ENCODE measurements at regions not wholly inside any gene's neighbourhood (a gene's known extent, or its start where the extent isn't known, plus 50 kb on each side); places are given as distances from the start of the nearest gene placed in this dataset.
"Not testable (repeated sequence)": the region's sequence is repeated elsewhere in the genome, so short reads cannot be mapped to it uniquely, and the experiment has no call there.

- TF ChIP-seq EP300 (IDR thresholded peaks at IDR 0.05), result no peak
- no peak for TF ChIP-seq POLR2A (IDR thresholded peaks at IDR 0.05)
- no peak for TF ChIP-seq POLR2AphosphoS5 (IDR thresholded peaks at IDR 0.05)
- no peak for TF ChIP-seq CTCF (IDR thresholded peaks at IDR 0.05)
- no peak overlapping the region for H3K27ac ChIP-seq
- H3K9me3 ChIP-seq, result no peaks in the 10 kb centered on the region
- no peaks in the 10 kb centered on the region for H3K27me3 ChIP-seq
- H3K36me3 ChIP-seq, result no peaks in the 10 kb centered on the region
- no peaks in the 10 kb centered on the region for H3K4me1 ChIP-seq
- H3K4me3 ChIP-seq, result no peak overlapping the region
- no CpG with 5 or more reads among the region's 1 CpG for WGBS
- no peak for DNase-seq (ENCODE audit: low spot score in 2 of 2)
Measured at GRCh38 chr14:106738075-106738474, 1211.7 kb downstream of the TMEM121 start.

DNA sequence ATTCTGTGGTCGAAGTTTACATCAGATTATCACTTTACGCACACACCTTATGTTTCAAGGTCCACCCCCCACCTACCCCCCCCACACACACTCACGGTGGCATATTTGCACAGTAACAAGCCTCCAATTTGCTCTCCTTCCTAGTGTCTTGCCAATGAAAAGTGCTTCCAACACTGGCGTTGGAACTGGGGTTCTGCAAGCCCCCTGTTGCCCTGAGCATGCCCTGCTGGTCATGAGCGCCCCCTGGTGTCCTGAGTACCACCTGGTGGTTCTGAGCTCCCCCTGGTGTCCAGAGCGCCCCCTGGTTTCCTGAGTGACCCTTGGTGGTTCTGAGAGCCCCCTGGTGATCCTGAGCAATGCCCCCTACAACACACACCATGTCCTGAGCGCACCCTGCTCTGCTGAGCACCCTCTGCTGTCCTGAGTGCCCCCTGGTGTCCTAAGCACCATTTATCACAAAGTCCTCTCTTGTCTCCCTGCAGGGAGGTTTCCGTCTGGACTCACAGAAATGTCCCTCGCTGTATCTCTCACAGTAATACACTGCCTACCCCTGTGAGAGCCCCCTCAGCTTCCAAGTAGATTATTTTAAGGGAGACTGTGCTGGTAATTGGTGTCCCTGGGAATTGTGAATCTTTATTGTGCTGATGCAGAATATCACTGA, 1212.3 kb downstream of the TMEM121 start:
- WGBS, result no CpG with 5 or more reads among the region's 9 CpGs
- not testable (repeated sequence) for H3K4me3 ChIP-seq; H3K4me1 ChIP-seq; H3K27me3 ChIP-seq; H3K27ac ChIP-seq; H3K36me3 ChIP-seq; H3K9me3 ChIP-seq; DNase-seq (ENCODE audit: low spot score in 2 of 2)

DNA sequence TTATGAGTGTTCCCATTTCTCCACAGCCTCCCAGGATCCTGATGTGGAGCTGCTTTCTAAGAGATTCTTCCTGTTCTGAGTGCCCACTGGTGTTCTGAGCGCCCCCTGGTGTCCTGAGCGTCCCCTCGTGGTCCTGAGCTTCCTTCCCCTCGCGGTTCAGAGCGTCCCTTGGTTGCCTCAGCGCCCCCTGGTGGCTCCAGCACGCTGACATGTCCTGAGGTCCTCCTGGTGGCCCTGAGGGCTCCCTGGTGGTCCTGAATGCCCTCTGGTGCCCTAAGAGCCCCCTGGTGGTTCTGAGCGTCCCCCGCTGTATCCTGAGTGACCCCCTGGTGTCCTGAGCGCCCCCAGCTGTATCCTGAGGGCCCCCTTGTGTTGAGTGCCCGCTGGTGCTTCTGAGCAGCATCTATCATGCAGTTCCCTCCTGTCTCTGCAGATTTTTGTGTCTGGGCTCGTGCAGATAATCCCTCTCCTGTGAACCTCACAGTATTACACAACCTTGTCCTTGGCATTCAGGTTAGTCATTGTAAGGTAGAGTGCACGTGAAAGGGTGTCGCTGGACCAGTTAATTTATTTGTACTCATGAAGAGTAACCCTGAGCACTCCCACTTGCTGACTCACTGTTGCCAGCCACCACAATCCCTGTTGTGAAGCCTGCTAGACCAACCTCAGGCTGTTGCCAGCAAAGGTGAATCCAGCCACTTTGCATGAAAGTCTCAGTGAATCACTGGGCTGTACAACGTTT, 1214.9 kb downstream of the TMEM121 start:
- H3K4me1 ChIP-seq, H3K4me3 ChIP-seq, H3K36me3 ChIP-seq, H3K27me3 ChIP-seq, H3K27ac ChIP-seq, H3K9me3 ChIP-seq: not testable (repeated sequence)
- WGBS, result no CpG with 5 or more reads among the region's 16 CpGs
- DNase-seq (ENCODE audit: low spot score in 2 of 2), result peak in 1 of 2 donors; percentile 52

DNA sequence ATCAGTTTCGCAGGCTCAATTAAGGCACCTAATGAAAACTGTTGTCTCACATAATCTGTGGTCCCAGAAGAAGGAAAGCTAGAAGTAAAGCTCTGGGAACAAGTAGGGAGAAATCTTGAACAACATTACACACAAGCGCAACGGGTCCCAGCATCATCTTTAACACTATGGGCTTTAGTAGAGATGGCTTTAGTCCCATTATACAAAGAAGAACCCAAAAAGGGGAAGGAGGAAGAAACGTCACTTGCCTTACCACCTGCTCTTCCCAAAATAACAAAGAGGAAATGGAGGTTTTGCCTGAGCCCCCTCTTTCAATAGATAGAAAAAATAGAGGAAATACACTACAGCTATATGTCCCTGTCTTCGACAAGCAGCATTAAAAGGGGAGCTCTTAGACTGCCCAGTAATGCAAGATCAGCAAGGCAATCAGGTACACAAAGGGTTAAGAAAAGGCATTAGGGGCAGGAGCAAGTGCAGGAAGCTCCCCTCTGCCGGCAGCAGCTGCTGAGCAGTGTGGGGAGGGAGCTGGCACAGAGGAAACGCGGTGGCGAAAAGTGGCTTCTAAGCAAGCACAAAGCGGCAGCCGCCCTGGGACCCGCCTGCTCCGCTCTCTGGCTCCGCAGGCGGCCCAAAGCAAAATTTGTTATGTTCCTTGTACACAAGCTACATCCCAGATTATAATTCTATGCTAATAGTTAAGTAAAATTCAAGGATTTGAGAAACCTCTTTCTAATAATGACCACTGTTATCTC, 1218.8 kb downstream of the TMEM121 start:
- H3K4me1 ChIP-seq; H3K27ac ChIP-seq; H3K36me3 ChIP-seq; H3K4me3 ChIP-seq; DNase-seq (ENCODE audit: low spot score in 2 of 2); H3K27me3 ChIP-seq; H3K9me3 ChIP-seq: not testable (repeated sequence)
- WGBS, result 49% methylated on average over 12 of the region's 15 CpGs

DNA sequence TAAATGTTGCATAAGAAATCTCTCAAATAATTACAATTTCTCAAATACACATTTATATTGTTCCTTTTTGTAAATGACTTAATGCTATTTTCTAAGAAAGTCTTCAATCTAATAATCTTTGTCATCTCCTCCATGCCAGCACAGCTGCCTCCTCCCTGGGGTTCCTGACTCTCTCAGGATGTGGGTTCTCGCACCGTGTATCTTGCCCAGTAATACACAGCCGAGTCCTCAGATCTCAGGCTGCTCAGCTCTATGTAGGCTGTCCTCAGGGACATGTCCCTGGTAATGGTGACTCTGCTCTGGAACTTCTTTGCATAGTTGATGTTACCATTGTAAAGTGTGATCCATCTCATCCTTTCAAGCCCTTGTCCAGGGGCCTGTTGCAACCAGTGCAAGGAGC, 1223.7 kb downstream of the TMEM121 start:
- H3K9me3 ChIP-seq; H3K36me3 ChIP-seq; H3K4me3 ChIP-seq; H3K27ac ChIP-seq; DNase-seq (ENCODE audit: low spot score in 2 of 2); H3K27me3 ChIP-seq; H3K4me1 ChIP-seq: not testable (repeated sequence)
- no CpG with 5 or more reads among the region's 3 CpGs for WGBS

- H3K9me3 ChIP-seq; DNase-seq (ENCODE audit: low spot score in 2 of 2); H3K36me3 ChIP-seq; H3K27ac ChIP-seq; H3K4me1 ChIP-seq; H3K4me3 ChIP-seq; H3K27me3 ChIP-seq: not testable (repeated sequence)
- WGBS, result no CpG with 5 or more reads among the region's 4 CpGs
Measured at GRCh38 chr14:106753751-106754150, 1227.4 kb downstream of the TMEM121 start.

DNA sequence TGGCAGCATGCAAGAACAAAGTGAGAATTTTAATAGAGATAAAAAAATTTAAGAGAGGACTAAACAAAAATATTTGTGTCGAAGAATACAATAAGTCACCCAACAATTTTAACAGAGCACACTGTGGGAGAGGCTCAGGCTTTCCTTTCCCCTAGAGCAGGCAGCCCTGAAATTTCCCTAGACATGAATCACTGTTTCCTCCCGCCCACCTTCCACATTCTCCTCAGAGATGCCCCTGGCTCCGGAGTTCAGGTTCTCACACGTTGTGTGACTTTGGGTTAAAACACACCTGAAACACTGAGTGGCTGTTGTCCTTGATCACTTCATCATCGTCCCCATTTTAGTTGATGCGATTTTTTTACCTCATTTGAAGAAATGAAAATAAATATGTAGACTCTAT, 1231.1 kb downstream of the TMEM121 start:
- not testable (repeated sequence) for H3K4me3 ChIP-seq; H3K9me3 ChIP-seq; H3K27ac ChIP-seq; DNase-seq (ENCODE audit: low spot score in 2 of 2); H3K4me1 ChIP-seq; H3K36me3 ChIP-seq; H3K27me3 ChIP-seq
- 35% methylated on average over 6 of the region's 6 CpGs for WGBS

DNA sequence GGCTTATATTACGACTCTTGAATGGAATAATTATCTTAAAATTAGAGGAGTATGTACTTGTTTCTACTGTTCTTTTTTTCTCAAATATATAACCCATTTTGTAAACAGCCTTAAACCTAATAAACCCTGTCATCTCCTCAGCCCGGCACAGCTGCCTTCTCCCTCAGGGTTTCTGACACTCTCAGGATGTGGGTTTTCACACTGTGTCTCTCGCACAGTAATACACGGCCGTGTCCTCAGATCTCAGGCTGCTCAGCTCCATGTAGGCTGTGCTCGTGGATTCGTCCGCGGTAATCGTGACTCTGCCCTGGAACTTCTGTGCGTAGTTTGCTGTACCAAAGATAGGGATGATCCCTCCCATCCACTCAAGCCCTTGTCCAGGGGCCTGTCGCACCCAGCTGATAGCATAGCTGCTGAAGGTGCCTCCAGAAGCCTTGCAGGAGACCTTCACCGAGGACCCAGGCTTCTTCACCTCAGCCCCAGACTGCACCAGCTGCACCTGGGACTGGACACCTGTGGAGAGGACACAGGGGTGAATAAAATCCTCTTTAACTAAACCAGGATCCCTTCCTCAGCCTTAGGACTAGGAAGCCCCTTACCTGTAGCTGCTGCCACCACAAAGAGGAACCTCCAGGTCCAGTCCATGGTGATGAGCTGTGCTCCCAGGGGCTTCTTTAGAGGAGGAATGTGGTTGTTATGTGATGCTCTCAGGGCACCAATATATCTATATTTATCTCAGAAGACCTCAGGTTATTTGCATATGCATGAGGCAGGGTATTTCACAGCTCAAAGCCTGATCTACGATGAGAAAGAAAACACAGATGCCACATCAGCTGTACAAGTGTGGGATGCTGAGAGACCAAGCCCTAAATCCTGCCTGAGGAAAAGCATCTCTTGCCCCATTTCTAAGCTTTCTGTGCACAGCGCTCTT, 1235.8 kb downstream of the TMEM121 start:
- not testable (repeated sequence) for H3K9me3 ChIP-seq; H3K27me3 ChIP-seq; DNase-seq (ENCODE audit: low spot score in 2 of 2); H3K4me3 ChIP-seq; H3K4me1 ChIP-seq; H3K36me3 ChIP-seq; H3K27ac ChIP-seq
- 68% methylated on average over 4 of the region's 15 CpGs for WGBS
